HepG2 (cell line): ENCODE measurements at regions not wholly inside any gene's neighbourhood (a gene's known extent, or its start where the extent isn't known, plus 50 kb on each side); places are given as distances from the start of the nearest gene placed in this dataset.

ENCODE experiments used
- ATAC-seq: fragments of 200-7000 bp; cut with Tn5 transposase; 3 replicates; pipeline ENCODE4 v1.9.1; 2020; ENCODE audit warnings: mild to moderate bottlenecking, moderate library complexity
- BruUV-seq: library from RNA; stranded (reverse); fragments of 400-500 nt; replicated peaks from 2 replicates; lab custom pipeline; 2021; lab: Mats Ljungman, UMichigan
- CTCF ChIA-PET: fragments of 300-600 bp; formaldehyde crosslinking; extraction: SDS; loops from one replicate; lab custom pipeline; 2021; ENCODE audit warnings: low total read pairs, inconsistent platforms, low intra/inter-chr PET ratio; lab: Yijun Ruan, JAX
- POLR2A ChIA-PET: fragments of 350-600 bp; sonication (Branson Sonifier 250); formaldehyde crosslinking; loops from one replicate; lab custom pipeline; 2020; ENCODE audit warnings: antibody characterized with exemption, inconsistent platforms; lab: Yijun Ruan, JAX
- DNase-seq: peaks from one replicate; pipeline ENCODE4 v3.0.0-alpha.2; 2015; ENCODE audit warnings: low spot score
- FAIRE-seq: peaks from 3 replicates; lab custom pipeline; 2011; peaks lifted over from hg19 to GRCh38; lab: Jason Lieb, UNC
- H2AFZ ChIP-seq: one replicate; pipeline ENCODE4 v1.6.1; 2011; ENCODE audit warnings: low read length, inconsistent platforms
- H3K27ac ChIP-seq: fragments of 300-600 bp; 3 replicates; pipeline ENCODE4 v1.8.0; 2011; ENCODE audit warnings: mixed run types, mild to moderate bottlenecking, mixed read lengths, low read length, inconsistent platforms; ENCODE audit not compliant: insufficient read depth; ENCODE audit errors: extremely low read length
- H3K27me3 ChIP-seq, 2 experiments: fragments of 200-600 bp in 1 of 2; 2 replicates in 1 of 2; 3 replicates in 1 of 2; pipeline versions ENCODE4 v1.6.0 to v1.8.0; 2011; ENCODE audit warnings: low read length in 2 of 2, mild to moderate bottlenecking in 2 of 2, moderate library complexity in 2 of 2, inconsistent platforms in 1 of 2; ENCODE audit not compliant: insufficient read depth in 2 of 2, control insufficient read depth in 1 of 2
- H3K36me3 ChIP-seq, 2 experiments: fragments of 200-600 bp in 1 of 2; replicated peaks in 1 of 2; 2 replicates in 1 of 2; 3 replicates in 1 of 2; pipeline versions ENCODE4 v1.5.1 to v1.8.0; 2011; ENCODE audit warnings: low read length in 2 of 2, inconsistent platforms in 1 of 2; ENCODE audit not compliant: insufficient read depth in 2 of 2, control insufficient read depth in 1 of 2
- H3K4me1 ChIP-seq: 2 replicates; pipeline ENCODE4 v1.5.1; 2012; ENCODE audit warnings: low read length, inconsistent platforms; ENCODE audit not compliant: insufficient read depth
- H3K4me2 ChIP-seq: 2 replicates; pipeline ENCODE4 v1.6.0; 2011; ENCODE audit warnings: low read depth, low read length, inconsistent platforms
- H3K4me3 ChIP-seq, 3 experiments: fragments of 200-600 bp in 1 of 3; sonication (generic), shearing (Covaris generic) in 1 of 3; replicated peaks in 1 of 3; 2 replicates each; pipeline ENCODE4 v1.5.1; 2011 to 2016; ENCODE audit warnings: low read length in 3 of 3, inconsistent platforms in 2 of 3, low read depth in 2 of 3, mild to moderate bottlenecking in 2 of 3, control low read depth in 1 of 3, mixed read lengths in 1 of 3; ENCODE audit not compliant: insufficient read depth in 1 of 3
- H3K79me2 ChIP-seq: one replicate; pipeline ENCODE4 v1.6.1; 2011; ENCODE audit warnings: low read length, inconsistent platforms; ENCODE audit not compliant: insufficient read depth
- H3K9ac ChIP-seq: 2 replicates; pipeline ENCODE4 v1.6.0; 2011; ENCODE audit warnings: mild to moderate bottlenecking, low read depth, low read length, inconsistent platforms; ENCODE audit not compliant: insufficient read depth
- H3K9me3 ChIP-seq: 2 replicates; pipeline ENCODE4 v1.5.1; 2012; ENCODE audit warnings: mild to moderate bottlenecking, low read length
- H4K20me1 ChIP-seq: 2 replicates; pipeline ENCODE4 v1.6.0; 2011; ENCODE audit warnings: inconsistent platforms, mild to moderate bottlenecking, low read length, moderate library complexity; ENCODE audit not compliant: insufficient read depth
- BHLHE40 ChIP-seq: IDR thresholded peaks from 2 replicates; pipeline ENCODE4 v1.6.1; 2011; ENCODE audit warnings: low read length, improper control_type of control experiment
- BRF2 ChIP-seq: sonication (generic); formaldehyde crosslinking; IDR thresholded peaks from 2 replicates; pipeline ENCODE4 v1.8.1; 2022; ENCODE audit warnings: mild to moderate bottlenecking, missing genetic modification reagents
- CC2D1A ChIP-seq: sonication (generic); formaldehyde crosslinking; IDR thresholded peaks from 2 replicates; pipeline ENCODE4 v1.8.1; 2023; ENCODE audit warnings: mild to moderate bottlenecking, missing genetic modification reagents
- CENPX ChIP-seq: sonication (generic); formaldehyde crosslinking; IDR thresholded peaks from 2 replicates; pipeline ENCODE4 v1.9.0; 2021; ENCODE audit warnings: mild to moderate bottlenecking, missing genetic modification reagents, moderate library complexity
- EEA1 ChIP-seq: sonication (generic); formaldehyde crosslinking; IDR thresholded peaks from 2 replicates; pipeline ENCODE4 v1.5.1; 2020; ENCODE audit warnings: mild to moderate bottlenecking, missing genetic modification reagents, borderline replicate concordance
- FOSL1 ChIP-seq: sonication (generic); formaldehyde crosslinking; IDR thresholded peaks from 2 replicates; pipeline ENCODE4 v1.9.0; 2021; ENCODE audit warnings: missing genetic modification reagents, borderline replicate concordance
- GFI1 ChIP-seq: sonication (generic); formaldehyde crosslinking; IDR thresholded peaks from 2 replicates; pipeline ENCODE4 v1.5.0; 2020; ENCODE audit warnings: missing genetic modification reagents, mild to moderate bottlenecking, borderline replicate concordance
- POLR2G ChIP-seq: fragments of 200-400 bp; formaldehyde crosslinking; IDR thresholded peaks from 2 replicates; pipeline ENCODE4 v1.6.1; 2018; ENCODE audit warnings: mild to moderate bottlenecking, low read depth, low read length, moderate library complexity
- RBAK ChIP-seq: sonication (generic); formaldehyde crosslinking; IDR thresholded peaks from 2 replicates; pipeline ENCODE4 v1.5.1; 2020; ENCODE audit warnings: mild to moderate bottlenecking, missing genetic modification reagents
- SAP130 ChIP-seq: IDR thresholded peaks from 2 replicates; pipeline ENCODE4 v1.6.1; 2016; ENCODE audit warnings: low read depth
- XRCC5 ChIP-seq: fragments of 200-400 bp; formaldehyde crosslinking; optimal IDR thresholded peaks from 2 replicates; pipeline ENCODE3; 2017; ENCODE audit warnings: mild to moderate bottlenecking, low read length
- ZBTB3 ChIP-seq: sonication (generic); formaldehyde crosslinking; IDR thresholded peaks from 2 replicates; pipeline ENCODE4 v1.4.0; 2020; ENCODE audit warnings: low read depth, mild to moderate bottlenecking, moderate library complexity, missing genetic modification reagents, borderline replicate concordance
- ZBTB7B ChIP-seq: sonication (generic); formaldehyde crosslinking; IDR thresholded peaks from 2 replicates; pipeline ENCODE4 v1.4.0; 2020; ENCODE audit warnings: missing genetic modification reagents
- ZC3H13 ChIP-seq: sonication (generic); formaldehyde crosslinking; IDR thresholded peaks from 2 replicates; pipeline ENCODE4 v1.8.1; 2023; ENCODE audit warnings: mild to moderate bottlenecking, missing genetic modification reagents, moderate library complexity
- ZFP37 ChIP-seq: sonication (generic); formaldehyde crosslinking; IDR thresholded peaks from 2 replicates; pipeline ENCODE4 v1.4.0; 2020; ENCODE audit warnings: missing genetic modification reagents, borderline replicate concordance
- ZNF232 ChIP-seq: sonication (generic); formaldehyde crosslinking; IDR thresholded peaks from 2 replicates; pipeline ENCODE4 v1.4.0; 2020; ENCODE audit warnings: missing genetic modification reagents, borderline replicate concordance
- ZNF292 ChIP-seq: sonication (generic); formaldehyde crosslinking; IDR thresholded peaks from 2 replicates; pipeline ENCODE4 v1.8.1; 2022; ENCODE audit warnings: mild to moderate bottlenecking, low read depth, missing genetic modification reagents, borderline replicate concordance
- ZNF501 ChIP-seq: sonication (generic); formaldehyde crosslinking; IDR thresholded peaks from 2 replicates; pipeline ENCODE4 v1.5.1; 2020; ENCODE audit warnings: mild to moderate bottlenecking, moderate library complexity, missing genetic modification reagents
- ZNF788 ChIP-seq: sonication (generic); formaldehyde crosslinking; IDR thresholded peaks from 2 replicates; pipeline ENCODE4 v1.5.0; 2020; ENCODE audit warnings: mild to moderate bottlenecking, missing genetic modification reagents, borderline replicate concordance
- ZZZ3 ChIP-seq: sonication (generic); formaldehyde crosslinking; IDR thresholded peaks from 2 replicates; pipeline ENCODE4 v1.4.0; 2020; ENCODE audit warnings: missing genetic modification reagents, mild to moderate bottlenecking, borderline replicate concordance
- WGBS: methylation state at CpG from one replicate; pipeline ENCODE4 v1.1.6; 2017; ENCODE audit warnings: low lambda C conversion rate; 5-methylcytosine and 5-hydroxymethylcytosine counted together
- in situ Hi-C: cut with HindIII; loops from 2 replicates; pipeline ENCODE4 v1.10.0; 2017; ENCODE audit warnings: low pct_unique_long_range_greater_than_20kb; ENCODE audit not compliant: extremely low pct_ligation_motif_present
- intact Hi-C: fragments of 100-400 bp; cut with micrococcal nuclease; formaldehyde crosslinking; loops from one replicate; pipeline ENCODE4 v1.10.0; 2022; ENCODE audit not compliant: unreplicated experiment

- no peak for TF ChIP-seq ZNF501
Measured at GRCh38 chr13:79913141-79913827, 427.6 kb downstream of the SPRY2 start (continued).

GRCh38 chr13:79912403-79912802, 428.5 kb downstream of the SPRY2 start:
- Histone ChIP-seq H3K4me2 (no peak overlapping the region), H3K27me3 (no peaks in the 10 kb centered on the region), H2AFZ (no peak overlapping the region), H3K79me2 (no peaks in the 10 kb centered on the region), H3K4me3 (no peak overlapping the region), H3K36me3 (no peaks in the 10 kb centered on the region), H4K20me1 (no peaks in the 10 kb centered on the region), H3K9me3 (peaks cover 21% of the 10 kb centered on the region; the same call in 1 of the 2 replicates), H3K9ac (no peak overlapping the region), H3K4me1 (no peaks in the 10 kb centered on the region), H3K27ac (no peak overlapping the region)
- TF ChIP-seq GFI1 (CRISPR knock-in tag) (no peak), ZNF292 (CRISPR knock-in tag) (no peak), BRF2 (CRISPR knock-in tag) (no peak), POLR2G (no peak), SAP130 (no peak), BHLHE40 (no peak), XRCC5 (no peak), ZC3H13 (CRISPR knock-in tag) (no peak), ZNF788 (CRISPR knock-in tag) (no peak), EEA1 (no peak), RBAK (no peak), CC2D1A (CRISPR knock-in tag) (no peak), ZNF232 (CRISPR knock-in tag) (no peak), ZBTB7B (CRISPR knock-in tag) (no peak), ZBTB3 (CRISPR knock-in tag) (no peak), FOSL1 (CRISPR knock-in tag) (no peak), ZFP37 (no peak), CENPX (no peak), ZZZ3 (CRISPR knock-in tag) (no peak)
- FAIRE-seq (no peak), ATAC-seq (no peak), DNase-seq (no peak)
- intact Hi-C loops = no loop called here
- WGBS = 13% methylated on average over 3 of the region's 3 CpGs
- in situ Hi-C loops = no loop called here
- ChIA-PET CTCF (no interaction called here), POLR2A (no interaction called here)
- no TSS peak for BruUV-seq
